ENCODE measurements at regions not wholly inside any gene's neighbourhood (a gene's known extent, or its start where the extent isn't known, plus 50 kb on each side); places are given as distances from the start of the nearest gene placed in this dataset.

- DNase-seq: no peak
- Histone ChIP-seq H3K9me3 (replicated peaks in 1 of 3) (no peaks in the 10 kb centered on the region), H3K36me3 (replicated peaks in 1 of 2) (no peaks in the 10 kb centered on the region), H3K27me3 (no peaks in the 10 kb centered on the region), H3K4me3 (no peak overlapping the region), H3K4me1 (replicated peaks in 1 of 2) (peaks cover 14 to 25% of the 10 kb centered on the region in 2 donors), H3K27ac (no peak overlapping the region)
- intact Hi-C loops (cut with DNase I): no loop called here
- TF ChIP-seq POLR2A (IDR thresholded peaks at IDR 0.05): no peak
- TF ChIP-seq CTCF (IDR thresholded peaks at IDR 0.05): no peak
- WGBS, 4 donors: 83 to 93% (median 89%) methylated on average over 4 of the region's 4 CpGs
Observed at GRCh38 chr18:61989138-61989537, 96.3 kb upstream of the RNF152 start.

DNA sequence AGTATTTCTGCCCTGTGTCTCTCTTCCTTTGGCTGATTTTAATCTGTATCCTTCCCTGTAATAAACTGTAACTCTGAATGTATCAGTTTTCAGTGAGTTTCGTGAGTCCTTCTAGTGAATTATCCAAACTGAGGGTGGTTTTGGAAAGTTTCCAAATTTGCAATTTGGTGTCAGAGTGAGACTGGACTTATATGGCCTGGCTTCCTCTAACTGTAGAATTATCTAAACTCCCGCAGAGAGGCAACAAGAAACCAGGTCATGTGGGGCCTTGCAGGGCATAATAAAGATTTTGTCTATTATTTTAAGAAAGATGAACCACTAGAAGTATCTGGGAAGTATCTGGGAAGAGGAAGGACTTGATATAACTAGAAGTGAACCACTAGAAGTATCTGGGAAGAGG lies 95.3 kb upstream of the RNF152 start:
- DNase-seq: no peak
- intact Hi-C loops (cut with DNase I): no loop called here
- no peaks in the 10 kb centered on the region for H3K27me3 ChIP-seq
- peaks cover 11 to 15% of the 10 kb centered on the region in 2 donors for H3K4me1 ChIP-seq (replicated peaks in 1 of 2)
- no peaks in the 10 kb centered on the region for H3K9me3 ChIP-seq (replicated peaks in 1 of 3)
- H3K36me3 ChIP-seq (replicated peaks in 1 of 2): no peaks in the 10 kb centered on the region
- no peak for TF ChIP-seq POLR2A (IDR thresholded peaks at IDR 0.05)
- TF ChIP-seq CTCF (IDR thresholded peaks at IDR 0.05): no peak
- WGBS, 4 donors: 68 to 80% (median 75%) methylated on average over 2 of the region's 2 CpGs
- no peak overlapping the region for H3K27ac ChIP-seq
- no peak overlapping the region for H3K4me3 ChIP-seq

DNA sequence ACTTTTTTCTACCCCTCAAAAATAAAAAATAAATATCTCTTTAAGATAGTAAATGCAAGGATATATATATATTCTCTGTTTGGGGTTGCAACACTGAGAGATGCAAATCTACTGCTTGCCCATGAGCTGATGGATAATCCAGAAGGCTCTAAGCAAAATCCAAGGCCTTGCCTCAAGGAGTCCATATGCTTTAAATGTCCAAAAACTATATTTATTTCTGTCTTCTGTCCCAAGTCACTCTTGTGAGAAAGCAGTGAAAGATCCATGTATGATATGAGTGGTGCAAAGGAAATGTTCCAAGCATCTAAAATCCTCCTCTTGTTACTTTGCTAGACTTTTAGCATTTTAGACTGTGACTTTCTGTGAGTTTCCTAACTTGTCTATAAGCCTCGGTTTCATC lies 92.9 kb upstream of the RNF152 start:
- no peaks in the 10 kb centered on the region for H3K36me3 ChIP-seq (replicated peaks in 1 of 2)
- no peaks in the 10 kb centered on the region for H3K27me3 ChIP-seq
- 75 to 88% (median 82%) methylated on average over 1 of the region's 1 CpG for WGBS, 4 donors
- TF ChIP-seq POLR2A (IDR thresholded peaks at IDR 0.05): no peak
- no peak for TF ChIP-seq CTCF (IDR thresholded peaks at IDR 0.05)
- intact Hi-C loops (cut with DNase I): no loop called here
- DNase-seq: no peak
- no peak overlapping the region for H3K4me3 ChIP-seq
- H3K9me3 ChIP-seq (replicated peaks in 1 of 3): no peaks in the 10 kb centered on the region
- H3K4me1 ChIP-seq (replicated peaks in 1 of 2): no peaks in the 10 kb centered on the region
- no peak overlapping the region for H3K27ac ChIP-seq

DNA sequence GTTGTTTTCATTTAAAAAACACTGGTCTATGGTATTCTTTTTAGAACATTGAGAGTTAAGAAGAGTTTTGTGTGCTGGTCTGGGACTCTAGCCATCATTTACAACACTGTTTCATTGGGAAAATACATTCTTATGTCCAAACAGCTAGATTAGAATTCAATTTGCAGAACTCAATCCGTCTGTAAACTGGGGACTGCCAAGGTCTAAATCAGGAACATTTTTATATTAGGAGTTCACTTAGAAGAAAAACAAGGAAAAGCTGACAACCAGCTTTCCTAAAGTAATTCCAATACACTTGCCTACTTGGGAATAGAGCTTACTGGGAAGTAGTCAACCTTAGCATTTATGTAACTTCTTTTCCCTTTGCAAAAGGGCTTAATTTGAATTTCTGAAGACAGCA lies 91.5 kb upstream of the RNF152 start:
- WGBS, 4 donors: 47 to 65% (median 58%) methylated on average over 1 of the region's 1 CpG
- H3K9me3 ChIP-seq (replicated peaks in 1 of 3): no peaks in the 10 kb centered on the region
- TF ChIP-seq POLR2A (IDR thresholded peaks at IDR 0.05) (no peak), CTCF (IDR thresholded peaks at IDR 0.05) (no peak)
- no peak overlapping the region for H3K27ac ChIP-seq
- no peak overlapping the region for H3K4me3 ChIP-seq
- intact Hi-C loops (cut with DNase I): no loop called here
- H3K4me1 ChIP-seq (replicated peaks in 1 of 2): no peaks in the 10 kb centered on the region
- H3K36me3 ChIP-seq (replicated peaks in 1 of 2): no peaks in the 10 kb centered on the region
- no peak for DNase-seq
- H3K27me3 ChIP-seq: no peaks in the 10 kb centered on the region
